GM21825 (cell line): ENCODE measurements at regions not wholly inside any gene's neighbourhood (a gene's known extent, or its start where the extent isn't known, plus 50 kb on each side); places are given as distances from the start of the nearest gene placed in this dataset.
A peak's percentile ranks its signal among the peaks of the same experiment; 100 is the strongest.
"Not testable (repeated sequence)": the region's sequence is repeated elsewhere in the genome, so short reads cannot be mapped to it uniquely, and the experiment has no call there.

Experiments
- ATAC-seq: cut with Tn5 transposase; IDR thresholded peaks from one replicate; pipeline ENCODE4 v1.9.1; 2021; ENCODE audit warnings: mild to moderate bottlenecking, moderate library complexity; ENCODE audit not compliant: unreplicated experiment

- no peak for ATAC-seq
Measured at GRCh38 chr10:45564303-45564959, 108.1 kb downstream of the ZFAND4 start.

GRCh38 chr10:45561952-45562351, 110.6 kb downstream of the ZFAND4 start:
- ATAC-seq = no peak

- ATAC-seq = no peak
Measured at GRCh38 chr10:45560262-45560661, 112.3 kb downstream of the ZFAND4 start.

GRCh38 chr10:45558425-45558824, 114.1 kb downstream of the ZFAND4 start:
- no peak for ATAC-seq

- ATAC-seq = peak; percentile 77
Measured at GRCh38 chr10:45557275-45557905, 115.2 kb downstream of the ZFAND4 start.

DNA sequence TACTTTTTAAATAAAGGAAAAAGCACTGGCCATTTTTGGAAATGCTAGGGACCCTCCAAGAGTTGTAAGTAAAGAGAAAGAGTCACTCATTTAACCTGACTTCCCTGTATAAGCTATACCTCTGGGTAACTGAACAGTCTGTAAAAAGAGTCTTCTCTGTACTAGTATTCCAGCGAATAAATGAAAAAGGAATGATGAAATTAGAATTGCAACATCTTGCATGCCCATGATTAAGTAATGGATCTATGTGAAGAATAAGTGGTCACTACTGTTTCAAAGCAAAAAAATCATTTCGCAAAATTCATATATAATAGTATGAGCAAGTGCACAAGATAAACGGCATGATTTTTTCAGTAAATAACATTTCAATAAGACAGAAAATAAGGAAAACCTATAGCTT, 116.8 kb downstream of the ZFAND4 start:
- ATAC-seq = no peak

DNA sequence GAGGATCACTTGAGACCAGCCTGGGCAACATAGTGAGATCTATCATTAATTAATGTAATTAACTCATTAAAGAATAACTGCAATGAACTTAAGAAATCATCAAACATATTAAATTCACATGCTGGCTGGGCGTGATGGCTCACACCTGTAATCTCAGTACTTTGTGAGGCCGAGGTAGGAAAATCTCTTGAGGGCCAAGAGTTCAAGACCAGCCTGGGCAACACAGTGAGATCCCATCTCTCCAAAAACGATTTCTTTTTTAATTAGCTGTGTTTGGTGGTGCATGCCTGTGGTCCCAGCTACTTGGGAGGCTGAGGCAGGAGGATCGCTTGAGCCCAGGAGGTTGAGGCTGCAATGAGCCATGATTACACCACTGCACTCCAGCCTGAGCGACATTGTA, 117.2 kb downstream of the ZFAND4 start:
- ATAC-seq = not testable (repeated sequence)

DNA sequence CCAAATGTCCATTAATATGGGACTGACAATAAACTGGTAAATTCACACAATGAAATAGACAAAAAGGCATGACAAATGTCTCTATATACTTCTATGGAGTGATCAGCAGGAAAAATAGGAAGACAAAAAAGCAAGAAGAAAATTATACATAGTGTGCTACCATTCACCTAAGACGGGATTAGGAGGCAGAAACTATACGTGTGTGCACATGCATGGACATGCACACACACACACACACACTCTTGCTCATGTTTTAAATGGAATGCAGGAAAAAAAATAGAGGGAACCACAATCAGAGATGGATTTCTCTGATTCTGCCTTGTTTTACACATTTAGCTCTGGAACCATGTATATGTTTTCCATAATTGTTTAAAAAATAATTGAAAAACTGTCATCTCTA, 119.0 kb downstream of the ZFAND4 start:
- no peak for ATAC-seq

DNA sequence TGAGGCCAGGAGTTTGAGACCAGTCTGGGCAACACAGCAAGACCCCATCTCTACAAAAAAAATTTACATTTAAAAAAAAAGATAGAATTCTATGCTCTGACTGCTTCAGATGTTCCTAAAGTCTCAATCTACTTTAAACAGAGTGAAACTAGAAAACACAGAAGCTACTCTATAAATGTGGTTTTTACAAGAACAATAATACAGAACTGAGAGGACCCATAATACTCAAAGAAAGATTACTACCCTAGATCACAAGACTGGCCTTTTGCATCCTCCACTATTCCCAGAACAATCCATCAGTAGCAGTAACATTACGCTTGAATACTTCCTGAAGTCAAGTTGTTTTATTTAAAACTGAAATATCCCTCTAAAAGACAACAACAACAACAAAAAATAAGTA, 119.4 kb downstream of the ZFAND4 start:
- no peak for ATAC-seq

DNA sequence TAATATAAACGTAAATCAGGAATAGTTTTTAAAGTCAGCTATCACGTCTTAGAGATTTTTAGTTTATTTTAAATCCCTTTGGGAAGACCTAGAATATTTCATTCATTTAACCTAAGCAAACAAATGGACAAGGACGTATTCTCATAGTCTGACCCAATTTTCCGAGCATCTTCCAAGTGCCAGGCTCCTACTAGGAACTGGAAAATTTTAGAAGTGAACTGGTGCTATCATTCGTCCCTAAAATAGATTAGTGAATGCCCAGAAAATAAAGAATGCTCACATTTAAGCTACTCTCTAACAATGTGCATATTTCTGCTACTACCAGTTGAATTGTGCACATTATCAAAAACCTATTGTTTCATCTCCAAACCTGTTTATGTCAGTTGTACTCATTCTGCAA, 120.1 kb downstream of the ZFAND4 start:
- ATAC-seq = no peak

DNA sequence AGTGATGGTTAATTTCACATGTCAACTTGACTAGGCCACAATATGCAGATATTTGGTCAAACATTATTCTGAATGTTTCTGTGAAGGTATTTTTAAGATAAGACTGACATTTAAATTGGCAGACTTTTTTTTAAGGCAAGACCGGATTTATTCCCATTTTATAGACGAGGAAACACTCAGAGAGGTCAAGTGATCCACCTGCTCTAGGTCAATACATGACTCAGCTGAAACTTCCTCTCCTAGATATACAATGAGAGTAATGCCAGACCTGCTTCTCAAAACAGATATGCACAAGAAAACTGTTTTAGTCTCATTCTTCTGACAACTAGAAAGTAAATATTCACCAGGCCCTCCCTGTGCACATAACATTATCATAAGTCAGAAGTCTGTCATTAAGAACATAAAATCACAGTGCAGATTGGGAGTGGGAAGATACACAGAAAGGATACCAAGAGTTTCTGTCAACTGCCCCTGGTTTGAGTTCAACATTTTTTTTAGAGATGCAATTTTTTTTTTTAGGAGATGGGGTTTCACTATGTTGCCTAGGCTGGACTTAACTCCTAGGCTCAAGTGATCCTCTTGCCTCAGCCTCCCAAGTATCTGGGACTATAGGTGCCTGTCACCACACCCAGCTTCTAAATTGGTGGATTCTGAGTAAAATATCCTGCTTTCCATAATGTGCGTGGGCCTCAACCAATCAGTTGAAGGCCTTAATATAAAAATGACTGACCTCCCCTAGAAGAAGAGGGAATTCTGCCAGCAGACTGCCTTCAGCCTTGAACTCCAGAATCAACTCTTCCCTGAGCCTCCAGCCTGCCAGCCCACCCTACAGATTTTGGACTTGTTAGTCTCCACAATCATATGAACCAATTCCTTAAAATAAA, 121.4 kb downstream of the ZFAND4 start:
- no peak for ATAC-seq

GRCh38 chr10:45548068-45548467, 124.5 kb downstream of the ZFAND4 start:
- ATAC-seq = no peak

DNA sequence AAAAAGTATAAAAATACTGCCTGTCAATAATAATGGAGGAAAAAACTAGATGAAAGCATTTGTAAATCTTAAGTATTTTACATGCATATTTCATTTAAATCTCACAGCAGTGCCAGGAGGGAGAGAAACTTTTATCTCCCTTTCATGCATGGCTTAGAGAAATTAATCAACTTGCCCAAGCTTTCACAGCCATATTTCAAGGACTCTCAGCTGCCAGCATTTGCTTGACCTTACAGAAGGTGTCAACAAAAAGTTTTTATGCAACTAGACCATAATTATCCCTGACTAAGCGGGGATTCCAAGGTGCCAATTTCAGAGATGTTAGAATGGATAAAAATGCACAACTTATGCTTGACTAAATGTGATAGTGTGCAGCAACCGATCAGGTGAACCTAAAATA, 125.4 kb downstream of the ZFAND4 start:
- ATAC-seq = no peak

DNA sequence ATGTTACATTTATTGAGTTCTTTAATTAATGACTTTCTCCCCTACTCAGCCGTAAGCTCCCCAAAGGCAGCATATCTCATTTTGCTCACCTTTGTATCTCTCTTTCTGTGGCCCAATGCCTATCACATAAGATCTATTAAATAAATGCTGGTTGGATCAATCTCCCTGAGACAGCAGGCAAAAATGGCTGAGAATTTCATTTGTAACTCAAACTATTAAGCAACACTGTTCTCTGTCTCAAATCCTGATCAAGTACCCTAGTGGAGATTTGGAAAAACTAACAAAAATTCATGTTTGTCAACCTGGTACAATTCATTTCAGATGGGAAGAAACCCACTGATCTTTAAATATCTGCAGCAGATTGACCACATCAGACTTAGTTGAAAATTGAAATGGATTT, 127.4 kb downstream of the ZFAND4 start:
- ATAC-seq = no peak

DNA sequence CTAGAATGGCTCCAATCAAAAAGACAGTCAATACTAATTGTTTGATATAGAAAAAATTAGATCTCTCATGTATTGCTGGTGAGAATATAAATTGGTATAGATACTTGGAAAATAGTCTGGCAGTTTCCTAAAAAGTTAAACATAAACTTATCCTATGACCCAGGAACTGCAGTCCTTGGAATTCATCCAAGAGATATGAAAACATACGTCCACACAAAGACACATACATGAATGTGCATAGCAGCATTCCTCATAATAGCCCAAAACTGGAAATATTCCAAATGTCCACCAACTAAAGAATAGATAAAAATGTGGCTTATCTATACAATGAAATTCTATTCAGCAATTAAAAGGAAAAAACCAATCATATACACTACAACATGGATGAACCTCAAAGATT, 128.4 kb downstream of the ZFAND4 start:
- ATAC-seq = no peak

DNA sequence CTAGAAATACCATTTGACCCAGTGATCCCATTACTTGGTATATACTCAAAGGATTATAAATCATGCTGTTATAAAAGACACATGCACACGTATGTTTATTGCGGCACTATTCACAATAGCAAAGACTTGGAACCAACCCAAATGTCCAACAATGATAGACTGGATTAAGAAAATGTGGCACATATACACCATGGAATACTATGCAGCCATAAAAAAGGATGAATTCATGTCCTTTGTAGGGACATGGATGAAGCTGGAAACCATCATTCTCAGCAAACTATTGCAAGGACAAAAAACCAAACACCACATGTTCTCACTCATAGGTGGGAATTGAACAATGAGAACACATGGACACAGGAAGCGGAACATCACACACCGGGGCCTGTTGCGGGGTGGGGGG, 131.5 kb downstream of the ZFAND4 start:
- ATAC-seq = not testable (repeated sequence)

DNA sequence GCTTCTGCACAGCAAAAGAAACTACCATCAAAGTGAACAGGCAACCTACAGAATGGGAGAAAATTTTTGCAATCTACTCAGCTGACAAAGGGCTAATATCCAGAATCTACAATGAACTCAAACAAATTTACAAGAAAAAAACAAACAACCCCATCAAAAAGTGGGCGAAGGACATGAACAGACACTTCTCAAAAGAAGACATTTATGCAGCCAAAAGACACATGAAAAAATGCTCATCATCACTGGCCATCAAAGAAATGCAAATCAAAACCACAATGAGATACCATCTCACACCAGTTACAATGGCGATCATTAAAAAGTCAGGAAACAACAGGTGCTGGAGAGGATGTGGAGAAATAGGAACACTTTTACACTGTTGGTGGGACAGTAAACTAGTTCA, 132.0 kb downstream of the ZFAND4 start:
- not testable (repeated sequence) for ATAC-seq

DNA sequence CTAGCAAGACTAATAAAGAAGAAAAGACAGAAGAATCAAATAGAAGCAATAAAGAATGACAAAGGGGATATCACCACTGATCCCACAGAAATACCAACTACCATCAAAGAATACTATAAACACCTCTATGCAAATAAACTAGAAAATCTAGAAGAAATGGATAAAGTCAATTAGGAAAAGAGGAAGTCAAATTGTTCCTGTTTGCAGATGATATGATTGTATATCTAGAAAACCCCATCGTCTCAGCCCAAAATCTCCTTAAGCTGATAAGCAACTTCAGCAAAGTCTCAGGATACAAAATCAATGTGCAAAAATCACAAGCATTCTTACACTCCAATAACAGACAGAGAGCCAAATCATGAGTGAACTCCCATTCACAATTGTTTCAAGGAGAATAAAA, 133.0 kb downstream of the ZFAND4 start:
- not testable (repeated sequence) for ATAC-seq

DNA sequence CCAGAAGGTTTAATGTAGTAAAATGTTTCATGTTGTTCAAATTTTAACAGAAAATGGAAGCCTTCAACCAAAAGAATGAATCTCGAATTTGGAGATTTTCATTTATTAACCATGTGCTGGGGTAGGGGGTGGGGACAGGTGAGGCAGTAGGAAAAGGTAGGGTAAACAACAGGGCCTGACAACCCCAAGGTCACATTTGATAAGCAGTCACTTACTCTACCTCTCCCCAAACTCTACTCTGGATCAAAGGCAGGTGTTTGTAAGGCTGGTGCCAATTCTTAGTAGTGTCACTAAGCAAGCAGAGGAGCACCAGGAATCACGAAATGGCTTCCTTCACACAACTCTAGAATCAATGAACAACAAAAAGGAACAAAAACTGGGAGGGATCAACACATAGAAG, 138.0 kb downstream of the ZFAND4 start:
- no peak for ATAC-seq

DNA sequence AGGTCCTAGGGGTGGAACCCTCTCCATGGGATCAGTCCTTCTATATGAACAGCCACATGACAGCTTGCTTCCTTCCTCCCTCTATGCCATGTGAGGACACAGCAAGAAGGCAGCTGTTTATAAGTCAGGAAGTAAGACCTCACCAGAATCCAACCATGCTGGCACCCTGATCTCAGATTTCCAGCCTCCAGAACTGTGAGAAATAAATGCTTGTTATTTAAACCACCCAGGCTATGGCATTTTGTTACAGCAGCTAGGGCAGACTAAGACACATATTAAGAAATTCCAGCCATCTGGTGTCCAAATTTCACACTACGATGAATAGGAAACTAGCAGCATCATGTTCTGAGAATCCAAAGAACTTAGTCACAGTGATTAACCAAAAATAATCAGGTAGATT, 140.1 kb downstream of the ZFAND4 start:
- ATAC-seq = no peak

GRCh38 chr10:45526309-45526905, 146.2 kb downstream of the ZFAND4 start:
- no peak for ATAC-seq

DNA sequence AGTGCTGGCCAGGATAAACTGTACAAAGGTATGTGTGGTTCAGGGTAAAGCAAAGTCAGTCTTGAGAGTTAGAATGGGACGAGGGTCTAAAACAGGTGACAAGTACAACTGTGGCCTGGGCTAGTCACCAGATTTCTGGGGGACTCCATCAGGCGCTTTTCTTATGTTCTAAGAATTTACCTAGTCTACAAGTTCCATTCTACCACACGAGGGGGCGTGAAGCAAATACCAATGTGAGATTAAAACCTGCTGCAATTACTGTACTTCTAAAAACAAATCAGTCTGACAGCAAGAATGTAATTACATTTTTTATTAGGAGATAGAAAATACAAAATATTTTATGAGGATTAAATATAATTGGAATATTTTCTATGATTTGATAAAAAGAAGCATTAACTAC, 146.5 kb downstream of the ALOX5 start:
- no peak for ATAC-seq
